ENCODE measurements at regions not wholly inside any gene's neighbourhood (a gene's known extent, or its start where the extent isn't known, plus 50 kb on each side); places are given as distances from the start of the nearest gene placed in this dataset.

DNA sequence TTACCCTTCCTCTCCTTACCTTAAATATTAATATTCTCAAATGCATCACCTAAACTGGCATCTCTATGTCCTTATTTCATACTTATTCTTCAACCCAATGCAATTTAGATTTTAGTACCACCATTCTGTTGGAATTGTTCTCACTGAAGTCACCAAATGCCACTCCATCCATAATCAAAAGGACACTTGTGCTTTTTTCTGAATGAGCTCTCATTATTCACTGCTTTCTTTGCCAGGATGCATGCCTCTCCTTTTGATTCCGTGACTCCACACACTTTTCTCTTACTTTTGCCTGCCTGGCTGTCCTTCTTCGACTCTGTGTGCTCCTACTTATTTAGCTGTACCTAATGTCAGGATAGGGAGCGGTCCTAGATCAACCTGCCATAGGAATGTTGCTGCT, 633.1 kb upstream of the BOD1L1 start:
- Histone ChIP-seq H3K4me1 (ENCODE audit: control insufficient read depth, extremely low read depth, insufficient read depth, low read length) (no peaks in the 10 kb centered on the region), H3K27ac (ENCODE audit: control insufficient read depth, insufficient read depth, low read length) (no peak overlapping the region), H2AFZ (ENCODE audit: control insufficient read depth, low read length) (no peak overlapping the region), H3K9me1 (ENCODE audit: control insufficient read depth, extremely low read depth, insufficient read depth, low read length) (no peaks in the 10 kb centered on the region), H4K20me1 (ENCODE audit: control insufficient read depth, extremely low read depth, insufficient read depth, low read length) (no peaks in the 10 kb centered on the region), H3K36me3 (ENCODE audit: control insufficient read depth in 2 of 2, extremely low read depth in 1 of 2, insufficient read depth in 2 of 2, low read length in 2 of 2) (no peaks in the 10 kb centered on the region), H3K9me3 (ENCODE audit: control insufficient read depth, low read depth, low read length) (no peaks in the 10 kb centered on the region), H3K4me2 (ENCODE audit: control insufficient read depth, extremely low read depth, insufficient read depth, low read depth, low read length) (no peak overlapping the region), H3K9ac (ENCODE audit: control insufficient read depth, extremely low read depth, insufficient read depth, low read length) (no peak overlapping the region), H3K79me2 (ENCODE audit: control insufficient read depth, insufficient read depth, low read length) (no peaks in the 10 kb centered on the region), H3K27me3 (ENCODE audit: control insufficient read depth, extremely low read depth, insufficient read depth, low read length) (no peaks in the 10 kb centered on the region), H3K4me3 (ENCODE audit: control insufficient read depth in 2 of 3, extremely low read depth in 1 of 3, insufficient read depth in 2 of 3, low read depth in 1 of 3, low read length in 3 of 3) (no peak overlapping the region)
- TF ChIP-seq EZH2 (IDR thresholded peaks at IDR 0.05; ENCODE audit: low read length) = no peak
- TF ChIP-seq, protein P1, sequence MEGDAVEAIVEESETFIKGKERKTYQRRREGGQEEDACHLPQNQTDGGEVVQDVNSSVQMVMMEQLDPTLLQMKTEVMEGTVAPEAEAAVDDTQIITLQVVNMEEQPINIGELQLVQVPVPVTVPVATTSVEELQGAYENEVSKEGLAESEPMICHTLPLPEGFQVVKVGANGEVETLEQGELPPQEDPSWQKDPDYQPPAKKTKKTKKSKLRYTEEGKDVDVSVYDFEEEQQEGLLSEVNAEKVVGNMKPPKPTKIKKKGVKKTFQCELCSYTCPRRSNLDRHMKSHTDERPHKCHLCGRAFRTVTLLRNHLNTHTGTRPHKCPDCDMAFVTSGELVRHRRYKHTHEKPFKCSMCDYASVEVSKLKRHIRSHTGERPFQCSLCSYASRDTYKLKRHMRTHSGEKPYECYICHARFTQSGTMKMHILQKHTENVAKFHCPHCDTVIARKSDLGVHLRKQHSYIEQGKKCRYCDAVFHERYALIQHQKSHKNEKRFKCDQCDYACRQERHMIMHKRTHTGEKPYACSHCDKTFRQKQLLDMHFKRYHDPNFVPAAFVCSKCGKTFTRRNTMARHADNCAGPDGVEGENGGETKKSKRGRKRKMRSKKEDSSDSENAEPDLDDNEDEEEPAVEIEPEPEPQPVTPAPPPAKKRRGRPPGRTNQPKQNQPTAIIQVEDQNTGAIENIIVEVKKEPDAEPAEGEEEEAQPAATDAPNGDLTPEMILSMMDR (optimal IDR thresholded peaks at IDR 0.05 in 1 of 3, IDR thresholded peaks at IDR 0.05 in 1 of 3, conservative IDR thresholded peaks at IDR 0.05 in 1 of 3; ENCODE audit: extremely low read depth in 1 of 3, insufficient read depth in 2 of 3, low read length in 3 of 3) = no peak
- dilution Hi-C loops (cut with MboI; ENCODE audit: extremely low pct_ligation_motif_present, low sequenced_read_pairs) = no loop called here
- DNase-seq (ENCODE audit: low read depth, low spot score) = no peak
- no peak for FAIRE-seq

DNA sequence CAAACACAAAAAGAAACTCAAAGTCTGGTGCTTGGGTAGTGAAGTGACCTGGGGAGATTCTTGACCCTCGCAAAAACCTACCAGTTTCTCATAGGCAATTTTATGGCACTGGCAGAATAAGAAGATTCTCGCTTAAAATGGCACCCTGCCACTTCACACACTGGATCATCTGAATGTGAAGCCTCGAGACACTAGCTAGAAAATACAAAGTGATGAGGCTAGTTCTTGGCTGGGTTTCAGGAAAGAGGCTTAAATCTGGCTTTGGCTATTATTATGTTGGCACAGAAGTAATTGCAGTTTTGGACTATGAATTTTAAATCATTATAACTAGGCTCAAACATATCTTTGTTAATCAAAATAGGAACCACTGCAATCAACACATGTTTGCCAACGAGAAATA, 634.7 kb upstream of the BOD1L1 start:
- Histone ChIP-seq H3K9me1 (ENCODE audit: control insufficient read depth, extremely low read depth, insufficient read depth, low read length) (no peaks in the 10 kb centered on the region), H3K4me3 (ENCODE audit: control insufficient read depth in 2 of 3, extremely low read depth in 1 of 3, insufficient read depth in 2 of 3, low read depth in 1 of 3, low read length in 3 of 3) (no peak overlapping the region), H3K79me2 (ENCODE audit: control insufficient read depth, insufficient read depth, low read length) (no peaks in the 10 kb centered on the region), H3K9me3 (ENCODE audit: control insufficient read depth, low read depth, low read length) (no peaks in the 10 kb centered on the region), H3K4me1 (ENCODE audit: control insufficient read depth, extremely low read depth, insufficient read depth, low read length) (no peaks in the 10 kb centered on the region), H3K9ac (ENCODE audit: control insufficient read depth, extremely low read depth, insufficient read depth, low read length) (no peak overlapping the region), H3K27me3 (ENCODE audit: control insufficient read depth, extremely low read depth, insufficient read depth, low read length) (no peaks in the 10 kb centered on the region), H3K4me2 (ENCODE audit: control insufficient read depth, extremely low read depth, insufficient read depth, low read depth, low read length) (no peak overlapping the region), H3K36me3 (ENCODE audit: control insufficient read depth in 2 of 2, extremely low read depth in 1 of 2, insufficient read depth in 2 of 2, low read length in 2 of 2) (no peaks in the 10 kb centered on the region), H2AFZ (ENCODE audit: control insufficient read depth, low read length) (no peak overlapping the region), H3K27ac (ENCODE audit: control insufficient read depth, insufficient read depth, low read length) (no peak overlapping the region), H4K20me1 (ENCODE audit: control insufficient read depth, extremely low read depth, insufficient read depth, low read length) (no peaks in the 10 kb centered on the region)
- TF ChIP-seq, protein P1 (optimal IDR thresholded peaks at IDR 0.05 in 1 of 3, IDR thresholded peaks at IDR 0.05 in 1 of 3, conservative IDR thresholded peaks at IDR 0.05 in 1 of 3; ENCODE audit: extremely low read depth in 1 of 3, insufficient read depth in 2 of 3, low read length in 3 of 3) = no peak
- TF ChIP-seq EZH2 (IDR thresholded peaks at IDR 0.05; ENCODE audit: low read length) = no peak
- DNase-seq (ENCODE audit: low read depth, low spot score) (no peak), FAIRE-seq (no peak)
- dilution Hi-C loops (cut with MboI; ENCODE audit: extremely low pct_ligation_motif_present, low sequenced_read_pairs) = no loop called here
